HCT116 (cell line): ENCODE measurements at regions not wholly inside any gene's neighbourhood (a gene's known extent, or its start where the extent isn't known, plus 50 kb on each side); places are given as distances from the start of the nearest gene placed in this dataset.

Experiments used
- ATAC-seq: fragments of 200-7000 bp; cut with Tn5 transposase; 2 replicates; pipeline ENCODE4 v1.9.1; 2020; ENCODE audit warnings: mild to moderate bottlenecking, moderate library complexity
- BruUV-seq: library from RNA; stranded (reverse); fragments of 400-500 nt; replicated peaks from 2 replicates; lab custom pipeline; 2021; lab: Mats Ljungman, UMichigan
- CTCF ChIA-PET: fragments of 300-600 bp; sonication (Branson Sonifier 250); formaldehyde crosslinking; loops from one replicate; lab custom pipeline; 2021; ENCODE audit warnings: antibody characterized with exemption; lab: Charles Lee
- POLR2A ChIA-PET: fragments of 300-600, 350-600 bp; sonication (Branson Sonifier 250); formaldehyde crosslinking; loops from one replicate; lab custom pipeline; 2021; ENCODE audit warnings: antibody characterized with exemption; lab: Charles Lee
- RAD21 ChIA-PET, 2 experiments: fragments of 300-600 bp; sonication (Branson Sonifier 250); formaldehyde crosslinking; loops; one replicate each; lab custom pipeline; 2023; ENCODE audit warnings: low total read pairs in 2 of 2; ENCODE audit not compliant: uncharacterized antibody in 2 of 2, unreplicated experiment in 2 of 2, low non-redundant PET in 1 of 2; lab: Charles Lee
- DNase-seq: peaks from one replicate; pipeline ENCODE4 v3.0.0-alpha.2; 2010; ENCODE audit warnings: low read depth, low spot score
- H2AFZ ChIP-seq: fragments of 200-600 bp; shearing (Covaris generic), sonication (generic); 2 replicates; pipeline ENCODE4 v1.6.1; 2017; ENCODE audit warnings: low read depth, mixed run types, mixed read lengths, antibody characterized with exemption, low read length; ENCODE audit not compliant: poor library complexity, severe bottlenecking
- H3K27ac ChIP-seq: 2 replicates; pipeline ENCODE4 v1.5.1; 2012; ENCODE audit warnings: low read depth, low read length
- H3K27me3 ChIP-seq: fragments of 200-600 bp; sonication (generic); 2 replicates; pipeline ENCODE4 v1.6.1; 2016; ENCODE audit warnings: mixed run types, low read length, mixed read lengths; ENCODE audit not compliant: insufficient read depth
- H3K36me3 ChIP-seq, 2 experiments: fragments of 200-500 bp in 1 of 2; fragments of 200-600 bp in 1 of 2; sonication (Bioruptor generic) in 1 of 2; sonication (generic) in 1 of 2; 2 replicates each; pipeline versions ENCODE4 v1.5.1 to v1.6.1; 2014 to 2016; ENCODE audit warnings: low read length in 2 of 2, inconsistent platforms in 1 of 2, mixed read lengths in 1 of 2, mixed run types in 1 of 2; ENCODE audit not compliant: insufficient read depth in 2 of 2, control insufficient read depth in 1 of 2
- H3K4me1 ChIP-seq, 2 experiments: fragments of 200-600 bp in 1 of 2; sonication (generic) in 1 of 2; 2 replicates each; pipeline versions ENCODE4 v1.5.1 to v1.6.1; 2012 to 2017; ENCODE audit warnings: low read length in 2 of 2, inconsistent platforms in 1 of 2, mild to moderate bottlenecking in 1 of 2, mixed read lengths in 1 of 2, mixed run types in 1 of 2, moderate library complexity in 1 of 2; ENCODE audit not compliant: insufficient read depth in 2 of 2, control insufficient read depth in 1 of 2
- H3K4me2 ChIP-seq: fragments of 200-600 bp; sonication (generic); 2 replicates; pipeline ENCODE4 v1.6.1; 2017; ENCODE audit warnings: mixed run types, low read length, mixed read lengths
- H3K4me3 ChIP-seq, 2 experiments: fragments of 200-600 bp in 1 of 2; sonication (generic) in 1 of 2; replicated peaks in 1 of 2; 2 replicates each; pipeline ENCODE4 v1.5.1; 2011 to 2016; ENCODE audit warnings: low read length in 2 of 2, control low read depth in 1 of 2, low read depth in 1 of 2, mild to moderate bottlenecking in 1 of 2, mixed read lengths in 1 of 2, mixed run types in 1 of 2
- H3K79me2 ChIP-seq: fragments of 200-600 bp; sonication (generic); 2 replicates; pipeline ENCODE4 v1.6.1; 2017; ENCODE audit warnings: mild to moderate bottlenecking, mixed run types, low read length, moderate library complexity, mixed read lengths; ENCODE audit not compliant: insufficient read depth
- H3K9ac ChIP-seq: fragments of 200-600 bp; sonication (generic); 2 replicates; pipeline ENCODE4 v1.6.1; 2016; ENCODE audit warnings: low read length, mixed read lengths
- H3K9me2 ChIP-seq: fragments of 200-600 bp; sonication (generic), shearing (Covaris generic); 2 replicates; pipeline ENCODE4 v1.6.1; 2017; ENCODE audit warnings: mixed run types, mild to moderate bottlenecking, moderate library complexity; ENCODE audit not compliant: insufficient read depth
- H3K9me3 ChIP-seq, 2 experiments: fragments of 200-500 bp in 1 of 2; fragments of 200-600 bp in 1 of 2; sonication (Bioruptor generic) in 1 of 2; sonication (generic) in 1 of 2; 2 replicates each; pipeline ENCODE4 v1.6.1; 2014 to 2017; ENCODE audit warnings: low read length in 2 of 2, mixed read lengths in 2 of 2, inconsistent platforms in 1 of 2, low read depth in 1 of 2, mild to moderate bottlenecking in 1 of 2, mixed run types in 1 of 2, moderate library complexity in 1 of 2; ENCODE audit not compliant: control insufficient read depth in 1 of 2, insufficient read depth in 1 of 2
- H4K20me1 ChIP-seq: fragments of 200-600 bp; sonication (generic), shearing (Covaris generic); 2 replicates; pipeline ENCODE4 v1.6.1; 2017; ENCODE audit warnings: mixed run types, mild to moderate bottlenecking, moderate library complexity; ENCODE audit not compliant: insufficient read depth
- EGR1 ChIP-seq: IDR thresholded peaks from 2 replicates; pipeline ENCODE4 v1.6.1; 2012; ENCODE audit warnings: low read depth
- ELF1 ChIP-seq: IDR thresholded peaks from 2 replicates; pipeline ENCODE4 v1.6.1; 2012; ENCODE audit warnings: low read depth, borderline replicate concordance
- EZH2phosphoT487 ChIP-seq: fragments of 200-600 bp; IDR thresholded peaks from 2 replicates; pipeline ENCODE4 v1.6.1; 2018; ENCODE audit warnings: antibody characterized with exemption, borderline replicate concordance
- FOSL1 ChIP-seq: IDR thresholded peaks from 2 replicates; pipeline ENCODE4 v1.6.1; 2012; ENCODE audit warnings: low read depth
- JUND ChIP-seq: IDR thresholded peaks from 2 replicates; pipeline ENCODE4 v1.6.1; 2012
- RAD21 ChIP-seq: IDR thresholded peaks from 2 replicates; pipeline ENCODE4 v1.6.1; 2012; ENCODE audit warnings: low read depth, mild to moderate bottlenecking
- SIN3A ChIP-seq: IDR thresholded peaks from 2 replicates; pipeline ENCODE4 v1.6.1; 2012; ENCODE audit warnings: low read depth
- SRF ChIP-seq: IDR thresholded peaks from 2 replicates; pipeline ENCODE4 v1.6.1; 2012; ENCODE audit warnings: low read depth
- TCF7L2 ChIP-seq: IDR thresholded peaks from 2 replicates; pipeline ENCODE4 v1.7.0; 2011; ENCODE audit warnings: borderline replicate concordance, inconsistent platforms; ENCODE audit not compliant: insufficient read depth, insufficient read length; ENCODE audit errors: extremely low read depth
- ZFX ChIP-seq: fragments of 450-650 bp; IDR thresholded peaks from 2 replicates; pipeline ENCODE4 v1.6.1; 2017
- intact Hi-C: fragments of 100-400 bp; cut with micrococcal nuclease; formaldehyde crosslinking; loops from 2 replicates; pipeline ENCODE4 v1.10.0; 2022
- TF ChIP-seq, protein P1 (sequence below), 3 experiments: fragments of 200-600 bp in 1 of 3; sonication (generic) in 1 of 3; IDR thresholded peaks in 2 of 3; conservative IDR thresholded peaks in 1 of 3; 2 replicates each; pipeline ENCODE4 v1.5.1; 2012 to 2017; ENCODE audit warnings: low read depth in 2 of 3, low read length in 2 of 3, antibody characterized with exemption in 1 of 3, borderline replicate concordance in 1 of 3, control low read depth in 1 of 3, mild to moderate bottlenecking in 1 of 3, mixed read lengths in 1 of 3, mixed run types in 1 of 3, moderate library complexity in 1 of 3; ENCODE audit not compliant: insufficient read depth in 1 of 3
- TF ChIP-seq, protein P2 (sequence below): IDR thresholded peaks from 2 replicates; pipeline ENCODE4 v1.6.1; 2012; ENCODE audit warnings: low read depth

DNA sequence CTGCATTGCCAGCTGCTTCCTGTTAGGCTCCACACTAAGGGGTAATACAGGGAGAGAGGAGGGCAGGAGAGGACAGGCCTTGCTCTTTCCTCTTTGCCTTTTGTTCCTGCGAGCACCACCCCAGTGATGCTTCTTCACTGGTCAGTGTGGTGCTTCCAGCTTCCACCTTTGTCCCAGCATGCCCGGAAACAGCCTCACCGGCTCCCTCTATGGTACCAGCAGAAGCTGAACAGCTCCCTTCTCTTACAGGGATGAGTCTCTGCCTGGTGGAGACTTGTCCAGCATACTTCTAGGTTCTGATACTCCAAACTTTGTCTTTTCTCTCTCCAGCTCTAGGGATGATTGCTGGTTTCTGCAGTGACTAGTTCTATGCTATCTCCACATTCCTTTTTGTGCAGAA, 413.3 kb downstream of the TSN start:
- Histone ChIP-seq H3K27ac (no peak overlapping the region), H3K36me3 (no peaks in the 10 kb centered on the region), H3K9me2 (no peaks in the 10 kb centered on the region), H3K4me3 (no peak overlapping the region), H3K4me2 (no peak overlapping the region), H4K20me1 (no peaks in the 10 kb centered on the region), H2AFZ (no peak overlapping the region), H3K79me2 (no peaks in the 10 kb centered on the region), H3K9ac (no peak overlapping the region), H3K9me3 (no peaks in the 10 kb centered on the region), H3K27me3 (no peaks in the 10 kb centered on the region; the same call in 1 of the 2 replicates), H3K4me1 (no peaks in the 10 kb centered on the region)
- ATAC-seq: peak; percentile 76
- TF ChIP-seq ZFX: no peak
- TF ChIP-seq, protein P1, sequence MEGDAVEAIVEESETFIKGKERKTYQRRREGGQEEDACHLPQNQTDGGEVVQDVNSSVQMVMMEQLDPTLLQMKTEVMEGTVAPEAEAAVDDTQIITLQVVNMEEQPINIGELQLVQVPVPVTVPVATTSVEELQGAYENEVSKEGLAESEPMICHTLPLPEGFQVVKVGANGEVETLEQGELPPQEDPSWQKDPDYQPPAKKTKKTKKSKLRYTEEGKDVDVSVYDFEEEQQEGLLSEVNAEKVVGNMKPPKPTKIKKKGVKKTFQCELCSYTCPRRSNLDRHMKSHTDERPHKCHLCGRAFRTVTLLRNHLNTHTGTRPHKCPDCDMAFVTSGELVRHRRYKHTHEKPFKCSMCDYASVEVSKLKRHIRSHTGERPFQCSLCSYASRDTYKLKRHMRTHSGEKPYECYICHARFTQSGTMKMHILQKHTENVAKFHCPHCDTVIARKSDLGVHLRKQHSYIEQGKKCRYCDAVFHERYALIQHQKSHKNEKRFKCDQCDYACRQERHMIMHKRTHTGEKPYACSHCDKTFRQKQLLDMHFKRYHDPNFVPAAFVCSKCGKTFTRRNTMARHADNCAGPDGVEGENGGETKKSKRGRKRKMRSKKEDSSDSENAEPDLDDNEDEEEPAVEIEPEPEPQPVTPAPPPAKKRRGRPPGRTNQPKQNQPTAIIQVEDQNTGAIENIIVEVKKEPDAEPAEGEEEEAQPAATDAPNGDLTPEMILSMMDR (IDR thresholded peaks at IDR 0.05 in 2 of 3, conservative IDR thresholded peaks at IDR 0.05 in 1 of 3; ENCODE audit: borderline replicate concordance in 1 of 3, insufficient read depth in 1 of 3, low read depth in 2 of 3, low read length in 2 of 3): peak in 2 of 3 experiments; percentile 18 to 33; a peak in 1 of 6 replicates
- POLR2A ChIA-PET: no interaction called here
- CTCF ChIA-PET: interaction anchor here (1.1 kb wide), 1 partner anchor 271 kb away, joined by 3 read pairs; no protein-coding TSS in a partner anchor
- RAD21 ChIA-PET: no interaction called here
- no TSS peak for BruUV-seq
- intact Hi-C loops: no loop called here
- DNase-seq: no peak

DNA sequence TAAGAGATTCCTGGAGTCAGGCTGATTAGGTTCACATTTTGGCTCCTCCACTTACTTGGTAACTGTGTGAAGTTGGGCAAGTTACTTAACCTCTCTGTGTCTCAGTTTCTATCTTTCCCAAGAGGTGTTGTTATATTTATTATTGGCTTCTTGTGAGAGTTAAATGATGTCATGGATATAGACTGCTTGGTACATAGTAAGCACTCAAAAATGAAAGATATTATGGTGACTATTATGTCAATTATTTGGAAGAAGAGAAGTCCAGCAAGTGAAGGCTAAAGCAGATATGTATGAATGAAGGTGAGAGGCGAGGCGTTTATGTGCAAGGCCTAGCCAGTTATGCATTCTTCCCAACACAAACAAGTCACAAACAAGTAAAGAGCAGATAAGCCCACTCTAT, 417.4 kb downstream of the TSN start:
- ChIA-PET CTCF (no interaction called here), RAD21 (no interaction called here), POLR2A (no interaction called here)
- Histone ChIP-seq H3K27me3 (no peaks in the 10 kb centered on the region), H3K36me3 (no peaks in the 10 kb centered on the region), H4K20me1 (no peaks in the 10 kb centered on the region), H3K9ac (no peak overlapping the region), H3K79me2 (no peaks in the 10 kb centered on the region), H3K4me2 (no peak overlapping the region), H3K4me3 (no peak overlapping the region), H2AFZ (no peak overlapping the region), H3K27ac (no peak overlapping the region), H3K4me1 (no peaks in the 10 kb centered on the region), H3K9me2 (no peaks in the 10 kb centered on the region), H3K9me3 (no peaks in the 10 kb centered on the region)
- no TSS peak for BruUV-seq
- intact Hi-C loops: no loop called here
- TF ChIP-seq FOSL1 (no peak), SRF (no peak), JUND (no peak), EGR1 (no peak), RAD21 (no peak), ELF1 (no peak), SIN3A (no peak), TCF7L2 (no peak), EZH2phosphoT487 (no peak)
- TF ChIP-seq, protein P2, sequence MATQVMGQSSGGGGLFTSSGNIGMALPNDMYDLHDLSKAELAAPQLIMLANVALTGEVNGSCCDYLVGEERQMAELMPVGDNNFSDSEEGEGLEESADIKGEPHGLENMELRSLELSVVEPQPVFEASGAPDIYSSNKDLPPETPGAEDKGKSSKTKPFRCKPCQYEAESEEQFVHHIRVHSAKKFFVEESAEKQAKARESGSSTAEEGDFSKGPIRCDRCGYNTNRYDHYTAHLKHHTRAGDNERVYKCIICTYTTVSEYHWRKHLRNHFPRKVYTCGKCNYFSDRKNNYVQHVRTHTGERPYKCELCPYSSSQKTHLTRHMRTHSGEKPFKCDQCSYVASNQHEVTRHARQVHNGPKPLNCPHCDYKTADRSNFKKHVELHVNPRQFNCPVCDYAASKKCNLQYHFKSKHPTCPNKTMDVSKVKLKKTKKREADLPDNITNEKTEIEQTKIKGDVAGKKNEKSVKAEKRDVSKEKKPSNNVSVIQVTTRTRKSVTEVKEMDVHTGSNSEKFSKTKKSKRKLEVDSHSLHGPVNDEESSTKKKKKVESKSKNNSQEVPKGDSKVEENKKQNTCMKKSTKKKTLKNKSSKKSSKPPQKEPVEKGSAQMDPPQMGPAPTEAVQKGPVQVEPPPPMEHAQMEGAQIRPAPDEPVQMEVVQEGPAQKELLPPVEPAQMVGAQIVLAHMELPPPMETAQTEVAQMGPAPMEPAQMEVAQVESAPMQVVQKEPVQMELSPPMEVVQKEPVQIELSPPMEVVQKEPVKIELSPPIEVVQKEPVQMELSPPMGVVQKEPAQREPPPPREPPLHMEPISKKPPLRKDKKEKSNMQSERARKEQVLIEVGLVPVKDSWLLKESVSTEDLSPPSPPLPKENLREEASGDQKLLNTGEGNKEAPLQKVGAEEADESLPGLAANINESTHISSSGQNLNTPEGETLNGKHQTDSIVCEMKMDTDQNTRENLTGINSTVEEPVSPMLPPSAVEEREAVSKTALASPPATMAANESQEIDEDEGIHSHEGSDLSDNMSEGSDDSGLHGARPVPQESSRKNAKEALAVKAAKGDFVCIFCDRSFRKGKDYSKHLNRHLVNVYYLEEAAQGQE: no peak
- DNase-seq (no peak), ATAC-seq (no peak)
